Neural cell (in vitro differentiated cells): ENCODE measurements at regions not wholly inside any gene's neighbourhood (a gene's known extent, or its start where the extent isn't known, plus 50 kb on each side); places are given as distances from the start of the nearest gene placed in this dataset.

Experiments used
- H2AFZ ChIP-seq: fragments of 200-600, 300-800 bp; sonication (generic), shearing (Covaris generic); 2 replicates; pipeline ENCODE4 v1.6.0; 2014; ENCODE audit warnings: low read depth, mild to moderate bottlenecking, antibody characterized with exemption, low read length, moderate library complexity
- H3F3A ChIP-seq: fragments of 200-600 bp; shearing (Covaris generic); 2 replicates; pipeline ENCODE4 v1.6.1; 2016; ENCODE audit warnings: mild to moderate bottlenecking, moderate library complexity, mixed read lengths, antibody characterized with exemption, low read length; ENCODE audit not compliant: insufficient read depth, poor library complexity, severe bottlenecking
- H3K27ac ChIP-seq: fragments of 200-600, 300-800 bp; sonication (generic), shearing (Covaris generic); 2 replicates; pipeline ENCODE4 v1.5.1; 2014; ENCODE audit warnings: mild to moderate bottlenecking, low read length, moderate library complexity
- H3K27me3 ChIP-seq: fragments of 300-800, 200-600 bp; sonication (generic), shearing (Covaris generic); 2 replicates; pipeline ENCODE4 v1.6.0; 2014; ENCODE audit warnings: mild to moderate bottlenecking, low read depth, low read length, moderate library complexity; ENCODE audit not compliant: insufficient read depth
- H3K36me3 ChIP-seq: fragments of 300-800, 200-600 bp; sonication (generic), shearing (Covaris generic); 2 replicates; pipeline ENCODE4 v1.5.1; 2014; ENCODE audit warnings: mild to moderate bottlenecking, antibody characterized with exemption, low read length, moderate library complexity; ENCODE audit not compliant: insufficient read depth
- H3K4me2 ChIP-seq: fragments of 300-800, 200-600 bp; sonication (generic), shearing (Covaris generic); 2 replicates; pipeline ENCODE4 v1.6.0; 2014; ENCODE audit warnings: mild to moderate bottlenecking, low read length
- H3K4me3 ChIP-seq: fragments of 300-800, 200-600 bp; sonication (generic), shearing (Covaris generic); 2 replicates; pipeline ENCODE4 v1.5.1; 2014; ENCODE audit warnings: mild to moderate bottlenecking, low read length, moderate library complexity
- H3K79me2 ChIP-seq: fragments of 200-600 bp; shearing (Covaris generic); replicated peaks from 2 replicates; pipeline ENCODE4 v1.6.0; 2014; ENCODE audit warnings: mild to moderate bottlenecking, low read length, moderate library complexity; ENCODE audit not compliant: insufficient read depth
- H3K9ac ChIP-seq: fragments of 300-800, 200-600 bp; sonication (generic), shearing (Covaris generic); 2 replicates; pipeline ENCODE4 v1.6.1; 2016; ENCODE audit warnings: mild to moderate bottlenecking, low read length, mixed read lengths
- H3K9me2 ChIP-seq: fragments of 200-600 bp; shearing (Covaris generic); 2 replicates; pipeline ENCODE4 v1.6.1; 2016; ENCODE audit warnings: mild to moderate bottlenecking, low read length, mixed read lengths; ENCODE audit not compliant: insufficient read depth
- H3K9me3 ChIP-seq: fragments of 200-600, 300-800 bp; sonication (generic), shearing (Covaris generic); 2 replicates; pipeline ENCODE4 v1.6.1; 2016; ENCODE audit warnings: mild to moderate bottlenecking, mixed run types, low read length, moderate library complexity, mixed read lengths
- H4K20me1 ChIP-seq: fragments of 200-600 bp; shearing (Covaris generic); 2 replicates; pipeline ENCODE4 v1.6.1; 2016; ENCODE audit warnings: mild to moderate bottlenecking, mixed run types; ENCODE audit not compliant: insufficient read depth
- CTCF ChIP-seq: fragments of 450-650 bp; IDR thresholded peaks from 2 replicates; pipeline ENCODE4 v1.5.1; 2014; ENCODE audit warnings: antibody characterized with exemption, mild to moderate bottlenecking, moderate library complexity; ENCODE audit not compliant: poor library complexity, severe bottlenecking
- EP300 ChIP-seq: fragments of 450-650 bp; conservative IDR thresholded peaks from 2 replicates; pipeline ENCODE4 v1.6.1; 2014; ENCODE audit warnings: antibody characterized with exemption, mild to moderate bottlenecking, moderate library complexity; ENCODE audit not compliant: poor library complexity, severe bottlenecking
- EZH2 ChIP-seq: fragments of 200-600, 300-800 bp; shearing (Covaris generic), sonication (generic); IDR thresholded peaks from 2 replicates; pipeline ENCODE4 v1.6.1; 2014; ENCODE audit warnings: antibody characterized with exemption, low read length, borderline replicate concordance, mild to moderate bottlenecking; ENCODE audit not compliant: insufficient read depth, poor library complexity, severe bottlenecking
- MXI1 ChIP-seq: fragments of 450-650 bp; conservative IDR thresholded peaks from 2 replicates; pipeline ENCODE4 v1.6.1; 2014; ENCODE audit warnings: antibody characterized with exemption, mild to moderate bottlenecking; ENCODE audit not compliant: poor library complexity, severe bottlenecking
- POLR2AphosphoS5 ChIP-seq: IDR thresholded peaks from 2 replicates; pipeline ENCODE4 v1.6.1; 2012
- RAD21 ChIP-seq: fragments of 450-650 bp; conservative IDR thresholded peaks from 2 replicates; pipeline ENCODE4 v1.6.1; 2014; ENCODE audit warnings: antibody characterized with exemption, mild to moderate bottlenecking, moderate library complexity
- REST ChIP-seq: IDR thresholded peaks from 2 replicates; pipeline ENCODE4 v1.6.1; 2012; ENCODE audit warnings: borderline replicate concordance
- SMC3 ChIP-seq: fragments of 450-650 bp; conservative IDR thresholded peaks from 2 replicates; pipeline ENCODE4 v1.6.1; 2014; ENCODE audit warnings: antibody characterized with exemption, mild to moderate bottlenecking, moderate library complexity; ENCODE audit not compliant: poor library complexity
- TAF1 ChIP-seq: IDR thresholded peaks from 2 replicates; pipeline ENCODE4 v1.6.1; 2012; ENCODE audit warnings: low read depth

GRCh38 chr7:131124001-131124629, 203.6 kb upstream of the MKLN1 start:
- Histone ChIP-seq H3K9ac (no peak overlapping the region), H3K27me3 (no peaks in the 10 kb centered on the region), H3K9me3 (no peaks in the 10 kb centered on the region), H3K4me3 (no peak overlapping the region), H3K4me2 (no peak overlapping the region), H3K27ac (no peak overlapping the region), H3F3A (no peaks in the 10 kb centered on the region), H3K79me2 (no peaks in the 10 kb centered on the region), H4K20me1 (no peaks in the 10 kb centered on the region), H3K36me3 (no peaks in the 10 kb centered on the region), H2AFZ (no peak overlapping the region), H3K9me2 (no peaks in the 10 kb centered on the region)
- TF ChIP-seq REST (no peak), EZH2 (no peak), TAF1 (no peak), RAD21 (no peak), EP300 (no peak), SMC3 (no peak)

GRCh38 chr7:131124867-131125266, 202.8 kb upstream of the MKLN1 start:
- Histone ChIP-seq H3K36me3 (no peaks in the 10 kb centered on the region), H3K79me2 (no peaks in the 10 kb centered on the region), H3K9ac (no peak overlapping the region), H3K9me3 (no peaks in the 10 kb centered on the region), H3K4me2 (no peak overlapping the region), H2AFZ (no peak overlapping the region), H3K27me3 (no peaks in the 10 kb centered on the region), H3K4me3 (no peak overlapping the region), H3F3A (no peaks in the 10 kb centered on the region), H3K27ac (no peak overlapping the region), H3K9me2 (no peaks in the 10 kb centered on the region), H4K20me1 (no peaks in the 10 kb centered on the region)
- TF ChIP-seq TAF1, result no peak
- no peak for TF ChIP-seq CTCF
- TF ChIP-seq EZH2, result no peak
- no peak for TF ChIP-seq POLR2AphosphoS5
- TF ChIP-seq REST, result no peak
- no peak for TF ChIP-seq MXI1
- TF ChIP-seq SMC3, result no peak
- no peak for TF ChIP-seq EP300
- TF ChIP-seq RAD21, result no peak
